ENCODE measurements at regions not wholly inside any gene's neighbourhood (a gene's known extent, or its start where the extent isn't known, plus 50 kb on each side); places are given as distances from the start of the nearest gene placed in this dataset.
A peak's percentile ranks its signal among the peaks of the same experiment; 100 is the strongest.
"Not testable (repeated sequence)": the region's sequence is repeated elsewhere in the genome, so short reads cannot be mapped to it uniquely, and the experiment has no call there.

- DNase-seq = no peak
These were observed 79.1 kb upstream of the ETAA1 start for GRCh38 chr2:67318031-67318430.

GRCh38 chr2:67318563-67318962 lies 78.6 kb upstream of the ETAA1 start:
- no peak for DNase-seq

- DNase-seq = no peak
These were observed 78.1 kb upstream of the ETAA1 start for GRCh38 chr2:67318993-67319481.

GRCh38 chr2:67320861-67321587 lies 76.1 kb upstream of the ETAA1 start:
- no peak for DNase-seq

GRCh38 chr2:67321588-67321903 lies 75.6 kb upstream of the ETAA1 start:
- DNase-seq = no peak

- DNase-seq = peak; percentile 52
These were observed 74.7 kb upstream of the ETAA1 start for GRCh38 chr2:67322353-67323001.

GRCh38 chr2:67323209-67323991 lies 73.7 kb upstream of the ETAA1 start:
- DNase-seq = no peak

GRCh38 chr2:67329513-67329912 lies 67.6 kb upstream of the ETAA1 start:
- no peak for DNase-seq

GRCh38 chr2:67329951-67330350 lies 67.2 kb upstream of the ETAA1 start:
- DNase-seq = no peak

GRCh38 chr2:67331419-67332086 lies 65.6 kb upstream of the ETAA1 start:
- DNase-seq = not testable (repeated sequence)

- DNase-seq = no peak
These were observed 59.2 kb upstream of the ETAA1 start for GRCh38 chr2:67337903-67338302.

- DNase-seq = no peak
These were observed 58.4 kb upstream of the ETAA1 start for GRCh38 chr2:67338601-67339233.

GRCh38 chr2:67339234-67339885 lies 57.8 kb upstream of the ETAA1 start:
- no peak for DNase-seq

GRCh38 chr2:67340133-67341011 lies 56.8 kb upstream of the ETAA1 start:
- DNase-seq = no peak

- DNase-seq = no peak
These were observed 56.2 kb upstream of the ETAA1 start for GRCh38 chr2:67341012-67341318.

- no peak for DNase-seq
These were observed 55.8 kb upstream of the ETAA1 start for GRCh38 chr2:67341336-67341735.

GRCh38 chr2:67342394-67342793 lies 54.7 kb upstream of the ETAA1 start:
- DNase-seq = no peak

GRCh38 chr2:67346718-67347407 lies 50.3 kb upstream of the ETAA1 start:
- peak; percentile 44 for DNase-seq
